Dedifferentiated amniotic fluid mesenchymal stem cell (primary cell): ENCODE measurements at regions not wholly inside any gene's neighbourhood (a gene's known extent, or its start where the extent isn't known, plus 50 kb on each side); places are given as distances from the start of the nearest gene placed in this dataset.

Experiments
- DNase-seq: peaks from one replicate; pipeline ENCODE4 v3.0.0-alpha.2; 2016; ENCODE audit errors: extremely low spot score

DNA sequence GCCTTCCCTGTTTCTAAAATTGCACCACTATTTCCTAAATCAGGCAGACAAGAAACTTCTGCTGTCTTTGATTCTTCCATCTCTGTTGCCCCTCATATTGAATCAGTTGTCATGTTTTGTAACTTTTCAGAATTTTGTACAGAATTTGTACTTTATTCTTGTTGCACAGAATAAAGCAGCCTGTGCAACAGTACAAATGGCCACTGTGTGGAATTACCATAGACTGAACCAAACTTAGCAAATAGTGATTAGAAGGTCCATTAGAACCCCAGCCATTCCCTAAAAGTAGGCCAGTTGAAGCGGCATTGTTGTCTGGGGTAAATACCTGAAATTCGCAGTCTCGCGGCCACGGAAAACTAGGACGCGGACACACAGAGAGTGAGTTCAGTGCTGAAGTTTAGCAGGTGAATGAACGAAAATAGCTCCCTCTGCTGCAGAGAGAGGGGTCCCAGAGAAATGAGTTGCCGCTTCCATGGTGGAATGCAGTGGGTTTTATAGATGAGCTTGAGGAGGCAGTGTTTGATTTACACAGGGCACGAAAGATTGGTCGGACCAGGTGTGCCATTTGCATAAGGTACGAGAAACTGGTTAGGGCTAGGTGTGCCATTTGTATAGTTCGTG, 71.8 kb downstream of the C4orf33 start:
- no peak for DNase-seq

DNA sequence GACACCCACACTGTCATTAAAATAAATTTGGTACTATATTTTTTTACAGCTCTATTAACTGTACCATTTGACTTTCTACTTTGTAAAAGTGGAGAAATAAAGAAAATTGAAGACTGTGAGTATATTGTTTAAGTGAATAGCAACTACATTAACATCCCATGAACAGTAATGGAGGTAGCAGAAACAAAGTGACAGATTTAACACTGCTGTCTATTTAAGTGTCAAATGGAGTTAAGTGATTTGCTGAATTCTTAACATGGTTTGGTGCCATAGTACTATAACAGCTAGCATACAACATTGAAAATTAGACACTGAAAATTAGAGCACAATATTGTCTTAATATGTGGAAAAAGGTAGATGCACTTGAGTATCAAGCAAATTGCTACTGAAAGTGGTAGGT, 76.2 kb downstream of the C4orf33 start:
- no peak for DNase-seq

DNA sequence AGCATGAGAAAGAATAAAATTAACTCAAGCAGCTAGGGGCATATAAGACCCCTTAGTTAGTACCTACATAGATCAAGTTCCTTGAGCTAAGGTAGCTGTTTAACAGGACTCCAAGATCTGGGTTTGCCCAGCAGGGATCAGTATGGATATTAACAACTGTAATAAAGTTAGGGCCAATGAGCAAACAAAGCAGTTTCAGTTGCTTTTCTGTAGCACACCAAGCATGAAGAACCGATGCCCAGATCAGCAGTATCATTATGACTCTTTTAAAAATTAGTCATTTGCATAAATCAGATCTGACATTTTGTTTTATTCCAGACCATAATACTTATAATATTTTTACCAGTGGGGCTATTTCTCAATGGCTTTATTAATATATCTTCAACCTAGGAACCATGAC, 80.9 kb downstream of the C4orf33 start:
- DNase-seq = no peak

DNA sequence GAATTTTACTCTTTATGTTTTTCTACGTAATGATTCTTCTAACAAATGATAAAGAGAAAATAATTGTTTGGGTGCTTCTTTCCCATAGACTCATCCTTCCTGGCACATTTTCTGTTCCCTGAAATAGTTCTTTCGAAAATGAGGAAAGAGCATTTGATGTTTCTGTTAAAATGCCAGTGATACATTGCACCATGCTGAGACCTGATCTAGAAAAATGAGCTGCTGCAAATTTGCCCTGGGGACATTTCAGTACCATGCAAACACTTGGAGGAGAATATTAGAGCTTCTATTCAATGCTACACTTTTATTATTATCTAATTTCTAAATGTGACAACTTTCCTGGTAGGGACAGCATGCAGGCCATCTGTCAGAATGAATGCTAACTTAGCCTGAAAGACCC, 83.3 kb downstream of the C4orf33 start:
- DNase-seq = no peak

DNA sequence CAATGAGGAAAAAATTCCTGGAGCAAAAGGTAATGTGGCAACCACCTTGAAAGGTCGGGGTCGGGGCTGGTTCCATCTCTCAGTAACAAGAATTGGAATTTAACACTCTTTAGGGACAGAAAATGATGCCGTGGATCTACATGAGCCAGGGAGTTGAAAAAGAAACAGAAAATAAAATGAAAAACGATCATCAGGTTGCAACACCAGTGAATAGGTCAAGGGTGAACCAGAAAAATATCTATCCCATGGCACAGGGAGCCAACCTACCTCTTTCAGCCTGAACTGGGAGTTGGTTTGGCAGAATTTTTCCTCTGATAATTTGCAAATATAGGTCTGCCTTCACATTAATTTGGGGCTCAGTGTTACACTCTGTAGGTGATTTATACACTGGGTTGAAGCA, 93.7 kb downstream of the C4orf33 start:
- no peak for DNase-seq

DNA sequence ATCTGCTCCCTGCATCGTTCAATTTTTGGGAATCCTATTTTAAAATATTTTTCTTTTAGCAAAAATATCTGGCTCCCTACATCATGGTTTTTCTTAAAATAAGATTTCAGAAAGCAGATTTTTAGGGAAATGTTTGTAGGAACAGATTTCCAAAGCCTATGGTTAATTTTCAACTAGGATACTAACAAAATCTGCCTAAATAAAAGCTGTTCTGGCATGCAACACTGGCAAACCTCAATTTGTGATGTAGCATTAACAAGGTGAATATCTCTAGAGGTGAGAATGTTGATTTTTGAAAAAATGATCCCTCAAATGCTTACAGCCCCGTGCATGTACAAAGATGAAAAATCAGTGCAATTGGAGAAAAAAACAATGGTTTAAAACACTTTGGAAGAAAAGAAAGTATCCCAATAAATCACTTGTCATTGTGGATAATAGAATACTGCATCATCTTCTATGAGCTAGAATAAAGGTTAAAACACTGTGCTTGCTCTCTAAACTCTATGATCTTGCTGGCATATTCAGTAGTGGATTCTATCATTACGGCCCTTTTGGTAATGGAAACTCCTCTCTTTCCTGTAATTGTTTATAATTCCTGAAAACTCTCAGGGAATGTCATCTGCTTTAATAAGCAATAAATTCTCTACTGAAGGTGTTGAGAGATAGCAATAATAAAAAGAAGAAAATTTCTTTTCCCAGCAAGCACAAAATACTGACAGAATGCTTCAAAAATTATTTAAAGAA, 97.6 kb downstream of the C4orf33 start:
- DNase-seq = no peak

DNA sequence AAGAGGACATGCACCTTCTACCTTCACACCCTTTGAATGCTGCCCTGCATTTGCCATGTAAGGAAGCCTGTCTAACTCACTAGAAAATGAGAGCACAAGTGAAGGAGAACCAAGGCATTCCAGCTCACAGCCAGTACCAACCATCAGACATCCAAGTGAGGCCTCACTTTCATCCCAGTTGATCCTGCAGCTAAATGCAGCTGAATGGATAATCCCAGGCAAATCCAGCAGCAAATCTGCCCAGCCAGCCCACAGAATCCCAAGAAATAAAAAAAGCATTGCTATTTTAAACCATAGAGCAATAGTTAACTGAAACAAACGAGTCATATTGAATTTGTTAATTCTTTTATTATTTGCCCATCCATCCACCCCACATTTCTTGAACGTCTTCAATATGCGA, 112.5 kb downstream of the C4orf33 start:
- DNase-seq = no peak

DNA sequence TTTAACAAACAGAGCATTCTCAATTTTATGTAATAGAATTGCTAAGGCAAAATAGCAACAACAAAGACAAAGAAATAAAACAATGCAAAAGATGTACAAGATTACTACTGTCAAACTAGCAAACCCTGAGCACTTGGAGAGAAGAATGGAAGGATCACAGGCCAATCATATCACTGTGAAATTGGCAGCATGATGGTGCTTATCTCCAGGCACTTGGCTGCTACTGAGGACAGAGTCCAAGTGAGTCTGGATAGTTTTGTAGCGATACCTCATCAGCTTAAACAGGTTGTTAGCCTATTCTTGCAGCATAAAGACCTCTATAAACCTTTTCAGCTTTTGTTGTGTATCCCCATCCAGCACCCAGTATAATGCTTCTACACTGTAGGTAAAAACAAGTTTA, 117.7 kb downstream of the C4orf33 start:
- no peak for DNase-seq

DNA sequence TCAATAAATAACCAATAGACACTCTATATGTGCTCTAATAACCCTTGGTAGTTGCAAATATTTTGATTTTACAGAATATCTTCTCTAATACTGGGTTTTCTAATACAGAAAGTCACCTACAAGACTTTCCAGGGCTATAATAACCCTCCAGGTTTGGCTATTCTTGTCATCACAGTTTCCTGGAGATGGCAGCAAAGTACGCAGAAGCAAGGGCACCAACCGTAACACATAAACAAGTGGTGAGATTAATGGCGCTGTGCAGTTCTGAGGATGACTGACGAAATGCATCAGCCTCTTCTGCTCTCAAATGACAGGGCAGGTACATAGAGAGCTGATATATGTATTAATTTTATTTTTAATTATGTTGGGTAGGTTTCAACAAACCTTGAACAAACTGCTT, 122.4 kb downstream of the C4orf33 start:
- DNase-seq = peak; percentile 22

DNA sequence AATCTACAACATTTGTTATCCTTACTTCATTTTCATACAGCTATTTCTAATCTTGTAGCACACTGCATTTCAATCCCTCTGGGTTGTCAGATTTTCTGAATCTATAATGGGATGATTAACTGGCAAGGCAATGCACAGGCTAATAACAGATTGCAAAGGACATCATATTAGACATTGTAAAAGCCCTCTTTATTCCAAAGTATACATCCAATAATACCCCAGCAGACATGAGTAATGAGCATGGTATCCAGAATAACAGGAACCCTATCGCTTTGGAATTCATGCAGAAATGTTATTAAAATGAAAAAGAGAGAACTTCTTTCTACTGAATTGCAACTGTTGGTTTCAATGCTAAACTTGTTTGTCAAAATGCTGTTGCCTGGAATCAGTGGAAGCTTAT, 122.9 kb downstream of the C4orf33 start:
- DNase-seq = peak; percentile 36

DNA sequence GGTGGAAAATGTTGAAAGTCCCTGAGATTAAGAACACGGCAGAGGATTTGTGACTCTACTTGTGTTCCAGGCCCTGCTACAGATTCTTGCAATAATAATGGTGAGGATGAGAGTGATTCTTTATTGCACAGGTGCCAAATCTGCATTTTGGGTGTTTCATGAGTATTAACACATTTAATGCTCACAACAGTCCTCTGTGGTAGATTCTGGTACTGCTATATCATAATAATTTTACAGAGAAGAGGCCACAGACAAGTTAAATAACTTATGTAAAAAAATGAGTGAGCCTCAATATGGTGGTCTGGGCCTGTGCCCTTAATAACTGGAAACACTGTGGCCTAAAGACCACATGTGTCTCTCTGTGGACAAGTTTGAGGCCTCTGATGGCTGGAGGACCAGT, 124.3 kb downstream of the C4orf33 start:
- DNase-seq = no peak

DNA sequence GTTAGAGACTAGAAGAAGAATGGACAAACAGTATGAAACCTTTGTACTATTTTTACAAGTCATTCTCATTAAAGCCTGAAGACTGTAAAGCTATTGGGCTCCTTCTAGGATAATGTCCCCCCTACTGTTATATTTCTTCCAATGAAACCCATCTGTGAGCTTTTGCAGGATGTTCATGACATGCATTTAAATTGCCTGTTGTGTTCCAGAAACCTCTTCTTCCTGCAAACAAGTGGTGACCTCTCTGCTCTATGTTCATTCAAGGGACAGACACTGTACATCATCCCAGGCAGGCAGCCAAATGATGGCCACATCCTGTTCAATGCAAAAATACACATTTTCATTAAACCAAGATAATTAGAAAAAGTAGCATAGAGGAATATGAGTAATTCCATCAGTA, 128.0 kb downstream of the C4orf33 start:
- no peak for DNase-seq

DNA sequence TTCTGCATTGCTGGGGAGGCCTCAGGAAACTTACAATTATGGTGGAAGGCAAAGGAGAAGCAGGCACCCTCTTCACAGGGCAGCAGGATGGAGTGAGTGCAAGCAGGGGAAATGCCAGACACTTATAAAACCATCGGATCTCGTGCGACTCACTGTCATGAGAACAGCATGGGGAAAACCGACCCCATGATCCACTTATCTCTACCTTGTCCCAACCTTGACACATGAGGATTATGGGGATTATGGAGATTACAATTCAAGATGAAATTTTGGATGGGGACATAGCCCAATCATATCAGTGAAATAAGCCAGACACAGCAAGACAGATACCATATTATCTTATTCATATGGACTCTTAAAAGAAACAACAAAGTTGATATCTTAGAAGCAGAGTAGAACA, 134.9 kb downstream of the C4orf33 start:
- DNase-seq = no peak

DNA sequence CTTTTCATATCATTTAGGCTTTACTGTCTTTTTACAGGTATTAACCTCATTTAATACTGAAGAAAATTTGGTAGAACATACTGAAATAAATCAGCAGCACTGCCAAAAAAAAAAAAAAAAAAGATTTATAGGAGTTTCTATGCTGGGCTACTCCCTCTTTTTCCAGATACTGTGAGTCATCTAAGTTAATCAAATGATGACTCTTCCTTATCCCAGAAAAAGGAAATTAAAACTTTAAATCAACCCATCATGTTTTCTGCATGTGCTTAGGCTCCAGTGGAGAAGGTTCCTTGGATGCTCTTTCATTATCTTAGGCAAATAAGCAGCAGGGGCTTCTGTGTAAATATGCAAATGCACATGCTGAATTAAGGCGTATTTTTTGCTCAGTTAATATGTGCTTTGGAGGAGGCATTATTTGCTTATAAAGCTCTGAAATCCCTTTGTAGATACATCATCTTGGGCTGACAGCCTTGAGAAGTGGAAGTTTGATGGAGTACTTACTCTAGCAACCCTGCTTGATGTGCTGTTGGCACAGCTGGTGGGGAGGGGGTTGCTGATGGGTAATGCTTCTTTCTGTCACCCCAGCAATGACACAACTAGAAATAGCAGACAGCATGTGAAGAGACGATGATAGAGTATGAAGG, 136.1 kb downstream of the C4orf33 start:
- DNase-seq = no peak

DNA sequence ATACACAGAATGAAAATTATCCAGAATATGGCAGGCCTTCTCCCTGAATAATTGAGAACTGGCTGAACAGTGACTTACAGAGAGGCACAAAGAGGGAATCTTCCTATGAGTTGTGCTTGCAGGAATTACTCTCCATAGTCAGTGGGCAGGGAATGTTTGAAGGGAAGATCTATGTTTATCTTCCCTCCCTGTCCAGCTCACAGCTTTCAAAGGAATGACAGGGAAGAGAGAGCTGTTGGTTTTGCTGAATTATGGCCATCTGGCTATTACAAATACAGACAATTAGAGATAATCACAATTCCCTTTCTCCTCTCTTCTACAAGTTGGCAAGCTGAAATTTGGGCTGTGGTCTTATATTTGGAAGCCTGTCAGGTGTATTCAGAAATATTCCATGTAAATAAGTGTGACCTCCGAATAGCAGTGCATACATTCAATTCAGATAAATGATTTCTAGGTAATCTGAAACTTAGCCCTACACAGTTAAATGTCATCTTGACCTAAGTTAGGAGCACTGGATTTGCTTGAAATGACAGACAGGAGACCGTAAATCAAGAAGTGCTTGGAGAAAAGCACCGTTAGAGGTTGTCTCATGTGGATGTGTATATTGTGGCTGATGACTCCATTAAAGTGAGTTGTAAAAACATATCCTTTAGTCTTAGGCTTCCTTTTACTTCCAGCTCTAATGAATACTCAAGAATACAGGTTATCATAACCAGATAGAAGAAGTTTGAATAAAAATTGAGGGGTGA, 136.8 kb downstream of the C4orf33 start:
- DNase-seq = no peak

DNA sequence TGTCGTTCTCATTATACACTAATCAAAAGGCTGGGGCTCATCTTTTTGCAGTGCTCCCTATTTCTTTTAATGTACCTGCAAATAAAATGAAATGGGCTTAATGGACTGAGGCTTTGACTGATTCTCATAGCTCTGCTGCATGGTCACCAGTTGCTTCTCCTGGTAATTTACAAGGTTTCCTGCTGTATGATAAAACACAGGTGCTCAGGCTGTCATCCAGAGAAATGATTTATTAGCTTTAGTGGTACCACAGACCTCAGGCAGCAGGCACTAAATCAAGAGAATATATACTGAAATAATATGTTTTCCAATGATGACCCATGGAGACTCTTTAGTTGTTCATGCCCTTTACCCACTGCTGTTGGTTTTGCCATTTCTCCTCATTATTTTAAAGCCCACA, 137.7 kb downstream of the C4orf33 start:
- no peak for DNase-seq

DNA sequence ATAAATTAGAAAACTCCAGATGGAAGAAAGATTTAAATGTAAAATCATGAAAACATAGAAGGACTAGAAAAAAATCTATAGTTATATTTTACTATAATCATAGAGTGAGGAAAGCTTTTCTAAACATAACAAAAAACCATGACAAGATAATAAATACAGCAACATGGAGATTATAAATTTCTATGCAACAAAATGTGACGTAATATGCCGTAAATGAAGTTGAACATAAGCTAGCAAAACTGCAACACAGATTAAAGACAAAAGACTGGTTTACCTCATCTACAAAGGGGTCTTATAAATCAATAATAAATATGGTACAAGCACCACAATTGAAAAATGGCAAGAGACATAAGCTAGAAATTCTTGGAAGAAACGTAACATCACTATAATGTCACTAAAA, 140.4 kb downstream of the C4orf33 start:
- no peak for DNase-seq

DNA sequence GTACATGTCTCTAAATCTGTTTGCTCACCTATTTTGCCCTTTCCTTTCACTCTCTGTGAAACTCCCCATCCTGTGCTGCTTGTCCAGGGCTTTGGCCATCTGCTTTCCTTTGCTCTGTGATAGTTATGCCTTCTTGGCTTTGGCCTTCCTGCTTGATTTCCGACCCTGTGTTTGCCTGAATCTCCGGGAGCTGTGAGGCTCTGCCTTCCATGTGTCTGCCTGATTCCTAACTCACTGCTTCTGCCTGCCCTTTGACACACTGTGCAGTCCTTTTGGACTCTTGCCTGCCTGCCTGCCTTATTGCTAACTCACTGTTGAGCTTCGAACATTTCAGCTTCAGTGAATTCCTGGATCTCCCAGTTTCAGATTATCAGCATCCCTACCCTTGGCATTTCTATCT, 143.1 kb downstream of the C4orf33 start:
- DNase-seq = no peak

DNA sequence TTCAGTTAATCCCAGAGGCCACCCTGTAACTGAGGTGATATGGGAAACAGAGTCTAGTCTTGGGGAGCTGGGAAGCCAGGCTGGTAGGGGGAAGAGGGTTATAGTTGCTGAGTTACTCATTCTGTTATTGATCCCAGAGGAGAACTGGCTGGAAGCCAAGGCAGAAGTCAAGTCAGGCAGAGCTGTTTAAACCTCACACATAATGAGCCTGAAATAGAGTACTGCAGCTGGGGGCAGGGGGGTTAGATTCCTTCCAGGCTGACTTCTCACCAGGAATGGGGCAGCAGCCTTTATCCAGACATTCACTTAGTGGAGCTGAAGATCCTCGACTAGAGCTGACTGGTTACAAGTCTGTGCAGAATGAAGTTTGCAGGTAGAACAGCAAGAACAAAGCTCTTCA, 144.9 kb downstream of the C4orf33 start:
- no peak for DNase-seq

DNA sequence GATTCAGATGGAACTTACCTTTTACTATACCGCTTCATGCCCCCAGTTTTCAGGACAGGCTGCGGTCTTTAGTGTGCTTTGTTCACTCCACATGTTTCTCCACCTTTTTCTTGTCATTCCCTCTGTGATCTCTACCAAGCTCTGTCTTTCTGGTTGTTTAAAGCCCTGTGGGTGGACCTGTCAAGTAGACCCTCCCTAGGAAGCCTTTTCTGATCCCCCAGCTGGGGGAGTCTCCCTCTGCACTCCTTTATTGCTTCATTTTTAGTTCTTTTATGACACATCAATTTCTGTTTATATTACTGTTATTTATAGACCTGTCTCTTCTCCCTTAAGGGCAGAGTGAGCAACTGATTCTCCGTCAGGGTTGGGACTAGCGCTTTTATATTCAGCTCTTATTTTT, 150.2 kb downstream of the C4orf33 start:
- DNase-seq = no peak

DNA sequence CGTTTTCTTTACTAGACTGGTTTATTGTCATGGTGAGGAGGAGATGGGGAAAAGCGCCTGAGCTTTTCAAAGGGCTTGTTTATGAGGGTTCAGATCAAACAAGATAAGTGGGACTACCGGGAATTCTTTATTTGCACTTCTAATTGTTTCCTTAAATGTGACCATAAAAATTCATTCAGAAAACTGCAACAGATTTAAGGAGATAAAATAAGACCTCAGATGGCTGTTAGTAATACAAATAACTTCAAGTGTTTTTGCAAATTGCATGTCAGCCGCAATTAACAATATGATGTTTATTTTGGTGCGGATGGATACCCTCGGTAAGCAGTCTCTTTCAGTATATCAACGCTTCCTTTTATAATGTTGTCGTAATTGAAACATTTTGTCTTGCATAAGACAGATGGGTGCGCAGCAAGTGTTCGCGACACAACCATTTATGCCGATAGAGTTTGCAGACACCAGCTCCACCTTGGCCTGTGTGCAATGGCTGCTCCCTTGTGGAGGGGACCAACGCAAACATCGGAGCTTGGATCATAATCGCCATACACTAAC, 151.0 kb downstream of the C4orf33 start:
- DNase-seq = no peak

DNA sequence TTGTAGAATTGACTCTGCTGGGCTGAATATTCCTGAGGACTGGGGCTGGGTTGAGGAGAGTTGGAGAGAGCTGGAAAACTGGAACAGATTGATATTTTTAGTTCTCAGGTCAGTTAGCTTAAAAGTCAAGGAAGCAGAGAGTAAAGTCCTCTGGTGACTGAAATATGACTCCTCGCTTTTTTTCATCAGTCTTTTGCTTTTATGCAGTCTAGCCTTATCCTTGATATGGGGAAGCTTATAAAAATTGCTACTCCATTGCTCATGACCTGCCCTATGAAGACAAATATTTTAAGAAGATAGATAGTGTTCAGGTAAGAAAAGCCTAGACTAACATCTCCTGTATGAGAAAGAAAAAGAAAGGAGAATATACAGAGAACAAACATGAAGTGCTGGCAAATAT, 152.7 kb downstream of the C4orf33 start:
- DNase-seq = no peak
